Right forelimb (tissue), 1 donor: ENCODE measurements at regions not wholly inside any gene's neighbourhood (a gene's known extent, or its start where the extent isn't known, plus 50 kb on each side); places are given as distances from the start of the nearest gene placed in this dataset.

Experiments used
- DNase-seq: peaks from one replicate; pipeline ENCODE4 v3.0.0-alpha.2; 2018

DNA sequence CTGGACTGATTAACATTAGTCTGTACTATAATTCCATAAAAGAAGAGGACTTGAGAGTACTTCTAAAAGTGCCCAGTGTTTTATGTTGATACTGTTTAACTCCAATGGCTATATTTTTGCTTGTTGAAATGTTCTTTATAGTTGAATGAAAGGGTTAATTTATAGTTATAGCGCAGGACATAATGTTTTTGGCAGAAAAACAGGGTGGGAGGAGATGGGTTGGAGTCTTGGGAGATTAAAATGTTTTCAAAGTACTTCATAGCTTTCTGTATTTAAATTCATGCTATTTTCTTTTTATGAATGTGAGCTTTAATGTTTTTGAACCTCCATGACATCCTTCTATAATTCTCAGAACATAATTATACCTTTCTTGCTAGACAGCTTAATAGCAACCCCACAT, 108.2 kb downstream of the CNTN3 start:
- no peak for DNase-seq

DNA sequence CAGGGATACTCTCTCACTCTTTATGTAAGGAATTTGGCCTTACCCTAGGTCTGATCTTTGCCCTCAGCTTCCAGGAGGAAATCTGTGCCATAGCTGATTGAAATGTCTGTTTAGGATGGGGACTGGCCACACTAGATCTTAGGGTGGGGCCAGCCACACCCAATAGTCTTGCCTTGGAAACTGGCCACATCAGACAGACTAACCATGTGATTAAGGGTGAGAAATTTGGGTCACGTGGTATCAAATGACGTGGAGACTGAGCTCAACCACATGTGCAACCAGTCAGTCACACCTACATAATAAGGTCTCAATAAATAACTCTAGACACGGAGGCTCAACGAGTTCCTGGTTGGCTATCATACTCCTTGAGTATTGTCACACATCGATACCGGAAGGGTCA, 113.5 kb downstream of the CNTN3 start:
- no peak for DNase-seq

DNA sequence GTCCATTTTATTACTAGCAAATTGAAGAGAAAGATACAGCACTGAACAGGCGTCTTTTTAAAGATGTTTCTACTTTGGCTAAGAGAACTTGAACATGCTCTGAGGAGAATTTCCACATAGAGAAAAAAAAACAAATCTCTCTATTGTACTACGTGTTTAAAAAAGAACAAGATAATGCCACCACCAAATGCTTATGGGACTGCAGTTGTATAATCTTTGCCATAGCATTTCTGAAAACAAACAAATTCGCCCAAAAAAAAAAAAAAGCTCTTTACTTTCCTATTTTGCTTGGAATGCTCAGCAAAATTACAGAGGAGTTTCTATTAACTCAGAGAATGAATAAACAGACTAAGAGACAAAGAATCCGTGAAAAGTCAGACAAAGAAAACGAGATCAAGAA, 114.2 kb downstream of the CNTN3 start:
- DNase-seq: no peak

DNA sequence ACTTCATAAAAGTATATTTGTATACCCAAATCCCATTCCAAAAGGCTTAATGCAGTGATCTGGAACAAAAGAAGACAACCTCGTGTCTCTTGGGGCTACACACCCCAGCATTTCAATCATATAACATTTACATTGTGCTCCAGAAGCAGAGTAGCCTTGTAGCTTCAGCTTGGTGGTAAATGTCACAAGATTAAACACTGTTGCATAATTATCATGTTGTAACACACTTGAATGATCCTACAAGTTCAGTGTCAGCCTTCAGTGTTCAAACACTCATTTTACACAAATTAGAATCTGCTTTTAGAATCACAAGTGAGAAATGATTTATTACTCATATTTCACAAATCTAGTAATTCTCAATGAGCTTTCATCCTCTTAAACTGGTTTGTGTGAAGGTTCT, 122.6 kb downstream of the CNTN3 start:
- no peak for DNase-seq

DNA sequence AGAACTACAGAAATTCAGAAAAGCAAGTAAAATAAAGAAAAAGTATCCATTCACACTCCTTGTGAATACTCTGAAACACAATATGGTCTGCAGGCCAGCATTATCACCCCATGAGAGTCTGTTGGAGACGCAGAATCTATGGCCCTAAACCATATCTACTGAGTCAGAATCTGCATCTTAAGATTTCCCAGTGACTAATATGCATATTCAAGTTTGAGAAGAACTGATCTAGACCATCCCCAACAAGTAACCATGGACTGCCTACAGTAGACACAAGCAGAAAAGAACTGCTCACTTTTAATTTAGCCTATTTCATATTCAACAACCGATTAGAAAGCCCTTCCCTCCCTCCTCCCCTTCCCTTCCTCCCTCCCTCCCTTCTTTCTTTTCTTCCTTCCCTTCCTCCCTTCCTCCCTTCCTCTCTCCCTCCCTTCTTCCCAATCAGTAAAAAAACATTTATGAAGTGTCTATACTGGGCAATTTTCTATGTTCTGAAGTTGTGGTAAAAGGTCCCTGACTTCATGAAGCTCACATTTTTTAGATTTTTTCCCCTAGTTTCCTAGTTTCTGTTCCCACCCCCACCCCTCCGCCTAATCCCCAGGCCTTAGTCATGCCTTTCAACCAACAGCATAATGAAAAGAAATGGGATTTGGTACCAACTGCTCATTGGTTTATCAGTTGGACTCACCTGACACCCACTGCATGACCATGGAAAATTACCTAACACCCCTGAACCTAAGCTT, 125.2 kb downstream of the CNTN3 start:
- DNase-seq: no peak

DNA sequence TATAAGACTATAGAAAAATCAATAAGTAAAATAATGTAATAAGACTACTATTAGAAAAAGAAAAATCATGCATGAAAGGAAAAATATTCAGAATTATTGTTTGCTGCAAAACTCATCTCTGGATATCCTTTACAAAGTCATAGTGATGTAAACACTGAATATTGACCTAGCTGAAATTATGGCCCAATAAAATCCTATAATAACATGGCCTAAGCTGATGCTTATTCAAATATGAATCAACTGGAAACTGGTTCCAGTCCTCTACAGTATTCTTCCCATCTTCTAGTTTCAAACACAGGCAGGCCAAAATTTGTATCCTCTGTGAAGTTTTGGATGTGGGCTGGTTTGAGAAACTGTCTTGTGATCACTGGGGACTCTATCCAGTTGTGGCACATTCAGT, 134.5 kb downstream of the CNTN3 start:
- no peak for DNase-seq

DNA sequence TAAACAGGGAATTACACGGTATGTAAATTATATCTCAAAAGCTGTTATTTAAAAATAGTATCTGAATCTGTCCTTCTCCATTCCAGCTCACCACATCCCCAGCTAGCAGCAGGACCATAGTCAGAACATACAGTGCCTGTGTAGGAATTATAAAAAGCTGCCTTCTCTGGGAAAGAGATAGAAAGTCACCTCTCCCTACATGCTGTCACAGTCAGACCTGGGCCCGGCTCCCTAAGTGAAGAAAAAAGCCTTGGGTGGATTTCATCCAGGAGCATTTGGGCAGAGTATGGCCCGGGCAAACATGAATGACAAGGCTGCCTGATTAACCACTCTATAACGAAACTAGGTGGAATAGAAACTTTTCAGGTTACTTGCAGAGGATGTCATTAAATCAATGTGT, 144.1 kb downstream of the CNTN3 start:
- DNase-seq: no peak

DNA sequence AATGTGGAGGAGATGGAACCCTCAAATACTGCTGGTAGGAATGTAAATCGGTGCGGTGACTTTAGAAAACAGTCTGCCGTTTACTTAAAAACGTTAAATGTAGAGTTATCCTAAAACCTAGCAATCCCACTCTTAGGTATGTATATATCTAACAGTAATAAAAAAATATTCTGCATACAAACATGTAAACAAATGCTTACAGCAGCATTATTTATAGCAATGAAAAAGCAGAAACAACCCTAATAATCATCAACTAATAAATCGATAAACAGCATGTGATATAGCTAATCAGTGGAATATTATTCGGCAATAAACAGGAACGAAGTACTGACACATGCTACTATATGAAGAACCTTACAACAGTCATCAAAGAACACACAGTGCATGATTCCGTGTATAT, 144.7 kb downstream of the CNTN3 start:
- DNase-seq: no peak

DNA sequence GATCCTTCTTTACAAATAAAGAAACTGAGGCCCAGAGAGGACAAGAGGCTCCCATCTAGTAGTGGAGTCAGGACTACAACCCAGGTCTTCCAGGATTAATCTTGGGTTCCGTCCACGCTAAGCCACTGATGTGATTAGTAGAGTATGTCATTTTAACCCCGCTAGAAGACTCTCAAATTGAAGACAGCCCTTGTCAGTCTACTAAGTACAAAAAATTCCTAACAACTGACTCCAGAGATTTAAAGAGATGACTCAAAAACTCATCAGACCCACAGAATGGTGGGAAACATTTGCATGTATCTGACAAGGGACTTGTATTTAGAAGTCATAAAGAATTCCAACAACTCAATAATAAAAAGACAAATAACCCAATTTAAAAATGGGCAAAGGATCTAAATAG, 145.3 kb downstream of the CNTN3 start:
- DNase-seq: no peak

DNA sequence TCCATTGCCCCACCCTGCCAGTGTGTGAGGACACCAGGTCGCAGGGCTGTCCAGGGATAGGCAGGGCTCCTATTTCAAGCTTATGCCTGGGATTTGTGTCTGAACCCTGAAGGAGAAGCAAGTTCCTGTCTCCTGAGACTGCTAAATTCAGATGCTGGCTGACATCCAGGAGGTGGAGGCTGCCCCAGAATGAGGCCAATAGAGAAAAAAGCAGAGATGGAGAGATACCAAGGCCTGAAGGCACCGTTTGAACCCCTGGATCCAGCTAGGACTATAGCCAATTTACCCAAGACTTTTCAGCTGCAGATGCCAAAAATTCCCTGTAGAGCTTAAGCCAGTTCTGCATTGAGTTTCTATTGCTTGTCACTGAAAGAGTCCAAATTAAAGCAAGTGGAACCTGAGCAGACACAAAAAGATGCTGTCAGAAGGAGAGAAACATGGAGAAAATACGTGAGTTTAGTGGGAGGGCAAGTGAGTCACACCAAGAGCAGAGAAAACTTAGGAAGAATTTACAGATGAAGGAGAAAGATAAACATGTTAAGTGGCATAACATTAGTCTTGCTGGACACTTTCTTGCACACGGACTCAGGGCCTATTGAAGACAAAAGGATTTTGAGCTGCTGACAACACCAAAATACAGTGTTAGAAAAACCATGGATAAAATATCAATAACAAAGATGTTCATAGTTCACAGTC, 148.6 kb downstream of the CNTN3 start:
- DNase-seq: no peak

DNA sequence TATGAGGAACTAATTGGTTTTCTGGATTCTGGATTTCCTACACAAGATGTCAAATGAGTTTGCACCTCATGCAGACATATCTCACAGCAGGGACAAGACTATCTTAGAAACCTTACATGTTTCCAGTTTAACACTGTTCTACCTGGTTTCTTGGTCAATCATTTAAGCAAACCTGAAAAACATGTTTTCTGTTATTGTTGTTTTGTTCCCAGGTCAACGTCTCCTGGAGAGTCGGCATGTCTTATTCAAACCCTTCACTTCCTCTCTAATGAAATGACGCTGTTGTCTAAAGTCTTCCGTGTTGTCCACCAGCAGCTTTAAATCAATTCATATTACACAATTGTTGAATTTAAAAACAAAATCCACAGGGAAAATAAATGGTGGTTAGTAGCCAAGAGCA, 150.9 kb downstream of the CNTN3 start:
- no peak for DNase-seq

DNA sequence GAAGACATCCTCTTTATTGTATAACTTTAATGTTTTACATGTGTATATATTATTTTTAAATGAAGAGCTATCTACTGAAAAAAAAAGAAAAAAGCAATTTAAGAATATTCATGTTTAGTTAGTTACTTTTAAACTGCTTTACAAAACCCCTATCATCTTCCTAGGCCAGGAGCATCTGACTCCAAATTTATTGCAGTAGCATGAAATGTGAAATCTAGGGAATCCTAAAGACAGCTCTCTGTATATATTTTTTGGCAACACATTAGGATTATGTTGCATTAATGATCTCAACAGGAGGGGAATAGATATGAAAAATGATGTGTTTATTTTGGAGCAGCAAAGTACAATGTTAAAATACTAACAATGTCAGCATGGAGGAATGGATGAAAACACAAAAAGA, 158.3 kb downstream of the CNTN3 start:
- no peak for DNase-seq

DNA sequence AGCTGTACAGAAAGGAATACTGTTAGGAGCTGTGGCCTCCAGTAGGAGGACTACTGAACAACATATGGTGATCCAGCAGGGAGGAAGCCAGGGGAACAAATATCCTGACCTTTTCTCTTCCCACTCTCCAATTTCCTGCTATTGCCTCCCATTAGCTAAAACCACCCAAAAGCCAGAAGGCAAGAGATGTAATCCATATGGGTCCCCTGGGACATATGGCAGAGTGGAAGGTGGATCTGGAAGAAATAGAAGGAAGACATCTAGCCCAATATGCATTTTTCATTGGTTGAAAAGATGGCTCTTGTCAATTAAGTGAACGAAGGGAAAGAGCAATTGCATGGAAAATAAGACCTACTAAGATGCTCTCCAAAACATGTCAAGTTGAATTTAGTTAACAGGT, 167.2 kb downstream of the CNTN3 start:
- no peak for DNase-seq

DNA sequence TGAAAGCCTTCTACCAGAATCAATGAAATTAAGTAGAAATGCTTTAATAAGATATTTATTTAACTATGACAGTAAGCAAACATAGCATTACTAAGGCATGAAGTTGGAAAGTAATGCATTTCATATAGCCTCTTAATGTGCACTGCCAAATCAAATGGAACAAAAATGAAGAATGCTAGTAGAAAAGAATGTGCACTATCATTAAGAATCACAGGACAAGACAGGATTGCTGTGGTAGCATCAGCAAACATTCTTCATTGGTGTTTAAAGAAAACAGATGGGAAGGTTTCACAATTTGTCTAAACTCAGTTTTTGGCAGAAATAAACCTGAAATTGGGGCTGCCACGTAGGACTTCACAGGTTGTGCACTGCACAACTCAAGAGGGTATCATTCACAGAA, 168.9 kb downstream of the CNTN3 start:
- DNase-seq: no peak

DNA sequence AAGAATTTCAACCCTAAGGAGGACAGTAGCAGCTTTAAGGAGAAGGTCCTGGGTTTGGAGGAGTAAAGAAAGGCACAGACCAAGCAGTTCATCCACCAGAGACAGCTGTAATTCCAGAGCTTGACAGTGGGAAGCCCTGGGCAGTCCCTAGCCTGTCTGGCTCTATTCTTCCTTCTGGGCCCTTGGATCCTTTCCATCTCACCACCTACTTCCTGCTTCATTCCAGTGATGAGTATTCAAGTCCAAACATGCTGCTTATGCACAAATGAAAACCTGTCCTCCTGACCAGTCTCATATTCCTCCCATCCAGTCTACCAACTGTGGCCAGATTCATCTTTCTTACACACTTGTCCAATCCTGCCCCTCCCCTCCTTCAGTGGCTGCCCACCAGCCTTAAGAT, 171.4 kb downstream of the CNTN3 start:
- no peak for DNase-seq

DNA sequence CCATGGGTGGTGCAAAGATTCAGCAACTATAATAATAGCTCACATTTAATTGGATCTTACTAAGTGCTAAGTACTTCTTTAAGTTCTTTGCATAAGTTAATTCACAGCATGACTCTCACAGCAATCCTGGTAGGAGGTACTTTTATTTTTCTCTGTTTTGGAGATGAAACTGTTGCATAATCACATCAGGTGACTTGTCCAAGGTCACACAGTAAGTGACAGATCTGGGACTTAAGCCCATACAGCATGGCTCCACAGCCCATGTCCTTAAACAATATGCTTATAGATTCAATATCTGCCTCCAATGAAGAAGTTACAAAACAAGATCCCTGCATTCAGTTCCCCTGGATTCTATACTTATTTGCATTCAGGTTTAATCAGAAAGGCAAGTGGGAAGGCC, 171.8 kb downstream of the CNTN3 start:
- DNase-seq: no peak

DNA sequence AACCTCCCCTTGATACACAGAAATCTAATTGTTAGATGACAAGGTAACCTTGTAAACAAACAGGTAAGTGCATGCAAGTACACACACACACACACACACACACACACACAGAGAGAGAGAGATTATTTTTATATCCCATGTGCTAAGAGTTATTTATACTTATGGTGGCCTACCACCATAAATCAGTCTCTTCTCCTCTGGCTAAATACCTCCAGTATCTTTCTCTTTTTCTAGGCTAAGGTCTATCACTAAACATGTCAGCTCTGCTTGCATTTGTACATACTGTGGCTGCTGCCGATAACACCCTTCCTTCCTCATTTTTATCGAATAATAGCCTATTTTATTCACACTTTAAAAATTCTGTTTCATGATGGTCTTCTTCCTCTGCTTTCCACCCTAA, 172.4 kb downstream of the CNTN3 start:
- no peak for DNase-seq

DNA sequence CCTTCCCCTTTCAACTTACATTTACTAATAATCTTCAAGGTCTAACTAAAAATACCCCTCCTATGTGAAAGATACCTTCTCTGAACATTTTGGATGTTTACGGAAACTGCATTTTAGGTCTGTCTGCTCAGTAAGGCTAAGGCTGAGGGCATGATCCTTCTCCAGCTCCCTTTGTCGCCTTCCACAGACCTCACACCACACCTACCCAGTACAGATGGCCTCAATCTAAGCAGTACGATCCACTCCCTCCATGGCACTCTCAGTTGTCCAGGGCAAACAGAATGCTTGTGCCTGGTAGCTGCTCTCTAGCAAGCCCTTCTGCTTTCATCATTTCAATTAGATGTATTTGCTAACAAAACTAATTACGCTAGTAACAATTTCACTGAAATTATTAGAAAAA, 178.3 kb downstream of the CNTN3 start:
- no peak for DNase-seq

DNA sequence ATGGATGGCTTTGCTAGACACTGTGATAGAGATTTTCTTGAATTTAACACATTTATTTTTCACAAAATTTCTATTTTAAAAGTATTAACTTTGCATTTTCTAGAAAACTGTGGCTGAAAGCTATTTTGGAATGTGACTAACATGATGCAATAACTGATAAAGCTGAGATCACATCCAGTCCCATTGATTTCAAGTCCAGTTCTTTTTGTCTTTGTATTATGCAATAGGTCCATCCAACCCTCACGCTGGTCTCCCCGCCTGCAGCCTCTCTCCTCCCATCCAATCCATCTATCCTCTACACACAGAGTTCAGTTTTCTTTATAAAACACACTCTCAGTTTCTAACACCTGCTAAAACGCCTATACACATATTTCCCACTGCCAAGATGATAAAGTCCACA, 178.8 kb downstream of the CNTN3 start:
- no peak for DNase-seq

DNA sequence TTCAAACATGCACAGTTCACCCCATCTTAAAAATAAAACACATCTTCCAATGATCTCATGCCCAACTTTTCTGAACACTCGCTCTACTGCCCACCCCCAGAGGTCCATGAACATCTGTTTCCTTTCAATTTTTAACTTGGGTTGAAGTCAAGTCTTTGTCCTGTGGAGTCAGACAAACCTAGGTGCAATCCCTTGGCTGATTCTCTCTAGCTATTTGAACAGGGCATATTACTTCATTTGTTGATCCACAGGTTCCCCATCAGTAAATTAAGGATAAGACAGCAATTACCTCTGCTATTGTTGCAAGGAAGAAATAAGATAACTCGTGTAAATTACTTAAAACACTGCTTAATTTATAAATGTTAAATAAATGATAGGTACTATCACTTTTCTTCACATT, 180.1 kb downstream of the CNTN3 start:
- no peak for DNase-seq

DNA sequence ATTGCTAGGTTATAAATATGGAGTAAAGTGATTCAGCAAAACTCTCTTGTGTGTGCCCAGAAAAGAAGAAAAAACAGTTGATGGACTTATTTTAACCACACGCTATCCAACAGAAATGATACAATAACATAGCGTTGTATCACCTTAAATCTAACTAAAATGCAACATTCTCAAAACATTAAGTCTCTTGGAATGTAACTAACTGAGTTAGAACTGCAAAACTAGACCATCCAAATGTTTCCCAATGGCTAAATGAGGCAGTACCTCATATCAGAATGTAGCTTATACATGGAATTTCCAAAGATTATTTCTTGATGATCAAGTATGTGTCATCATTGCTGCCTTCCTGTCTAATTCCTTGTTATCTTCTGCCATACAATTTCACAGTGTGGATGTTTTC, 187.9 kb downstream of the CNTN3 start:
- no peak for DNase-seq

DNA sequence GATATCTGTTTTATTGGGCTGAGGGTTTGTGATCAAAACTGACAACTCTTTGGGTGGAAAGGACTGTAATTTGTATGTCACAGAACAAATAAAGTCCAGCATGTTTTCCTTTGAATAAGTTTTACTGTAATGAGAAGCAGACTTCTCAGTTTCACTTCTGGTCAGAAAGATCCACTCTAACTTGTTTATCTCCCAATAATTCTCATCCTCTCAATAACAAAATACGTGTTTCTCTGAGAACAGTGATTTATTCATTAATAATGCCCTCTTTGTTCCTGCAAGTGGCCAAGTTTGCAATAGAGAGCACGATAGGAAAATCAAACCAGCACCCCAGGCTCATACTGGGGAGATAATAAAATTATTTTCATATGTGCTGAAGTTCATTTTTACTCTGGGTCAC, 190.6 kb downstream of the CNTN3 start:
- no peak for DNase-seq

DNA sequence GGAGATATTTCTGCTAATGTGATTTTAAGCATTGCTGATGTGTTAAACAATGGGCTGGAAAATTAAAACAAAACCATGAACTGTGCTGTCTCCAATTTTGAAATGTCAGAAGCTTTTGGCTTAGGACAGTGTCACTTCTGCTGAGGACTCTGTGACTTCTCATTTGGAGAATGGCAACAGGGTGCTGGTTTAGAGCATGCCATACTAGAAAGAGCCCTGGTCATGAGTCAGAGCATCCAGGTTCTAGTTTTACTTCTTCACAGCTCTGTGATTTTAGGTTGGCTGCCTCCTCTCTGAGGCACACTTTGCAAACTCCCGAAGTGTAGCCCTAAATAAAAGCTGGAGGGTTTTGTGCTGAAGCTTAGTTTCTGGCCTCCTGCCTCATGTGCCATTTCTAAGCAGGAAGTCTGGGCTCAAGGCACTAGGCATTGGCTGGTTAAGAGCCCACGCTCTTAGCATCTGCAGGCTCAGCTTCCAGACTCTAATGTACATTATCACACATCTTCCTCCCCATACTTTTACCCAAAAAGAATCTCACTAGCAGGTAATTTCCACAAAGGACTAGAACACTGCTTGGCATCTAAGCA, 193.8 kb downstream of the CNTN3 start:
- DNase-seq: no peak

DNA sequence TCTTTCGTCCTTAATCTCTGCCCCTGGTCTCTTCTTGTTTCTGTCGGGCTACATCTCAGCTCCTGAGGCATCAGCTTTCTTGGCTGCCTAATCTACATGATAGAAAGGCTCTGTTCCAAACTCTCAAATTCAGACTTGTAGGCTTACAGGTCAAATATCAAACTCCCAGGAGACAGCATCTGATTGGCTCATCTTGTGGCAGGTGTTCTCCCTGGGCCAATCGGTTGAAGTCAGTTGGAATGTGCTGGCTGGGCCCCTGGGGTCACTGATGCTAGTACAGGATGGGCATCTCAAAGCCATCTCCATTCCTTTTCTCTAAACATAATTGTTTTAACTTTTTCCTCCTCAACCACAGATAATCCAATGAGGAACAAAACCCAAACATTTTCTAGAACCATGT, 198.7 kb downstream of the CNTN3 start:
- DNase-seq: no peak
